Mammary epithelial cell (primary cell): ENCODE measurements at regions not wholly inside any gene's neighbourhood (a gene's known extent, or its start where the extent isn't known, plus 50 kb on each side); places are given as distances from the start of the nearest gene placed in this dataset.

Source experiments
- CTCF ChIP-seq, 2 donors: IDR thresholded peaks in 1 of 2; conservative IDR thresholded peaks in 1 of 2; 2 replicates each; pipeline ENCODE4 v1.5.1; 2011 to 2012; ENCODE audit warnings: inconsistent platforms in 2 of 2, low read length in 2 of 2, mild to moderate bottlenecking in 2 of 2, control low read depth in 1 of 2, low read depth in 1 of 2; ENCODE audit not compliant: insufficient read depth in 1 of 2; ENCODE audit errors: extremely low read depth in 1 of 2
- EZH2 ChIP-seq: IDR thresholded peaks from 2 replicates; pipeline ENCODE4 v1.6.1; 2012; ENCODE audit warnings: low read length, inconsistent platforms, borderline replicate concordance

- TF ChIP-seq CTCF (conservative IDR thresholded peaks at IDR 0.05 in 1 of 2, IDR thresholded peaks at IDR 0.05 in 1 of 2; ENCODE audit: extremely low read depth in 1 of 2, insufficient read depth in 1 of 2, low read depth in 1 of 2, low read length in 2 of 2) = no peak
- TF ChIP-seq EZH2 = no peak
These were observed 748.1 kb downstream of the NR2F2 start for GRCh38 chr15:97078591-97078990.
